NT2/D1 (cell line): ENCODE measurements at regions not wholly inside any gene's neighbourhood (a gene's known extent, or its start where the extent isn't known, plus 50 kb on each side); places are given as distances from the start of the nearest gene placed in this dataset.

Experiments
- DNase-seq: peaks from one replicate; pipeline ENCODE4 v3.0.0-alpha.2; 2011; ENCODE audit warnings: low read depth, low spot score
- H3K27me3 ChIP-seq: 2 replicates; pipeline ENCODE4 v1.6.0; 2011; ENCODE audit warnings: mild to moderate bottlenecking; ENCODE audit not compliant: insufficient read length, insufficient read depth
- H3K36me3 ChIP-seq: 2 replicates; pipeline ENCODE4 v1.6.1; 2011; ENCODE audit warnings: mild to moderate bottlenecking, low read length, mixed read lengths; ENCODE audit not compliant: insufficient read depth, insufficient read length
- H3K4me1 ChIP-seq: 2 replicates; pipeline ENCODE4 v1.5.1; 2011; ENCODE audit not compliant: insufficient read depth, insufficient read length
- H3K4me3 ChIP-seq: 2 replicates; pipeline ENCODE4 v1.5.1; 2011; ENCODE audit warnings: low read depth; ENCODE audit not compliant: insufficient read length
- H3K9ac ChIP-seq: 2 replicates; pipeline ENCODE4 v1.6.0; 2011; ENCODE audit warnings: low read depth; ENCODE audit not compliant: insufficient read length
- H3K9me3 ChIP-seq: 2 replicates; pipeline ENCODE4 v1.5.1; 2011; ENCODE audit warnings: mild to moderate bottlenecking, low read length; ENCODE audit not compliant: insufficient read depth
- SUZ12 ChIP-seq: IDR thresholded peaks from 2 replicates; pipeline ENCODE4 v1.6.1; 2011; ENCODE audit not compliant: insufficient read length, insufficient read depth; ENCODE audit errors: extremely low read depth
- YY1 ChIP-seq: IDR thresholded peaks from 2 replicates; pipeline ENCODE4 v1.6.1; 2011; ENCODE audit not compliant: insufficient read length, insufficient read depth
- ZNF274 ChIP-seq: IDR thresholded peaks from 2 replicates; pipeline ENCODE4 v1.6.1; 2011; ENCODE audit warnings: mild to moderate bottlenecking, low read depth, low read length

DNA sequence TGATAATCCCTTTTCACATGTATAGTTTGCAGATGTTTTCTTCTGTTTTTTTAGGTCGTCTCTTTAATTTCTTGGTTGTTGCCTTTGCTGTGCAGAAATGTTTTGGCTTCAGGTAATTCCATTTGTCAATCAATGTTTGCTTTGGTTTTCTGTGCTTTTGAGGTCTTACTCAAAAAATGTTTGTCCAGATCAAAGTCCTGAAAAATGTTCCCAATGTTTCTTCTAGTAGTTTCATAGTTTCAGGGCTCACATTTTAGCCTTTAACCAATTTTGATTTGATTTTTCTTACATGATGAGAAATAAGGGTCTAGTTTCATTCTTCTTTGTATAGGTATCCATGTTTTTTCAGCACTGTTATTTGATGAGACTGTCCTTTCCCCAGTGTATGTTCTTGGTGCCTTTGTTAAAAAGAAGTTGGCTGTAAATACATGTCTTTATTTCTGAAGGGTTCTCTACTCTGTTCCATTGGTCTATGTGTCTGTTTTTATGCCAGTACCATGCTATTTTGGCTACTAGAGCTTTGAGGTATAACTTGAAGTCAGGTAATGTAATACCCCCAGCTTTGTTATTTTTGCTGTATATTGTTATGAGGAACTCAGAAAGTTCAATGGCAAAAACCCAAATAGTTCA lies 578.7 kb upstream of the SEL1L start:
- Histone ChIP-seq H3K36me3 (no peaks in the 10 kb centered on the region), H3K9ac (no peak overlapping the region), H3K9me3 (no peaks in the 10 kb centered on the region), H3K27me3 (no peaks in the 10 kb centered on the region), H3K4me1 (no peaks in the 10 kb centered on the region), H3K4me3 (no peak overlapping the region)
- no peak for DNase-seq
- TF ChIP-seq ZNF274: no peak
- no peak for TF ChIP-seq SUZ12
- TF ChIP-seq YY1: no peak

DNA sequence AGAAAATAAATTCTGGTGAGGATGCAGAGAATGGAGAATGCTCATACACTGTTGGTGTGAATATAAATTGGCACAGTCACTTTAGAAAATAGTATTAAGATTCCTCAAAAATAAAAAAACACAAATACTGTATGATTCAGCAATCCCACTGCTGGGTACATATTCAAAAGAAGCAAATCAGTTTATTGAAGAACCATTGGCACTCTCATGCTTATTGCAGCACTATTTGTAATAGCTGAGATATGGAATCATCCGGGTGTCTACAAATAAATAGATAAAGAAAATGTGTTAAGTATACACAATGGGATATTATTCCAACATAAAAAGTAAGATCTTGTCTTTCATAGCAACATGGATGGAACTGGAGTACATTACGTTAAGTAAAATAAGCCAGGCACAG lies 579.4 kb upstream of the SEL1L start:
- Histone ChIP-seq H3K27me3 (no peaks in the 10 kb centered on the region), H3K4me3 (no peak overlapping the region), H3K9ac (no peak overlapping the region), H3K4me1 (no peaks in the 10 kb centered on the region), H3K36me3 (no peaks in the 10 kb centered on the region), H3K9me3 (no peaks in the 10 kb centered on the region)
- TF ChIP-seq YY1 (no peak), ZNF274 (no peak), SUZ12 (no peak)
- no peak for DNase-seq

DNA sequence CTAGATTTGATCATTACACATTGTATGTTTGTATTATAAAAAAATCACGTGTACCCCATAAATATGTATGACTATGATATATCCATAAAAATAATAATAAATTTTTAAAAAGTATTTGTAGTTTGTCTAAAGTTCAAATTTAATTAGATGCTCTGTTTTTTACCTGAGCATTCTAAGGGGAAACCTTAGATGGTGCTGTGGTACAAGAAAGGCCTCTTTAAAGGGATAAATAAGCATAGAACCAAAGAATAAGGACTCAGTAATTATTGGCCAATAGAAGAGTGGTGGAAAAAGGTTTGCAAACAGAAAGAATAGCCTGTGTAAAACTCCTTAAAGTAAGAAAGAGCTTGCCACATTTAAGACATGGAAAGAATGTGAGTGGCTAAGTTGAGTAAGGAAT lies 580.1 kb upstream of the SEL1L start:
- TF ChIP-seq ZNF274: no peak
- no peak for TF ChIP-seq YY1
- TF ChIP-seq SUZ12: no peak
- no peaks in the 10 kb centered on the region for H3K4me1 ChIP-seq
- H3K9ac ChIP-seq: no peak overlapping the region
- H3K36me3 ChIP-seq: no peaks in the 10 kb centered on the region
- no peaks in the 10 kb centered on the region for H3K9me3 ChIP-seq
- H3K4me3 ChIP-seq: no peak overlapping the region
- H3K27me3 ChIP-seq: no peaks in the 10 kb centered on the region
- DNase-seq: no peak

DNA sequence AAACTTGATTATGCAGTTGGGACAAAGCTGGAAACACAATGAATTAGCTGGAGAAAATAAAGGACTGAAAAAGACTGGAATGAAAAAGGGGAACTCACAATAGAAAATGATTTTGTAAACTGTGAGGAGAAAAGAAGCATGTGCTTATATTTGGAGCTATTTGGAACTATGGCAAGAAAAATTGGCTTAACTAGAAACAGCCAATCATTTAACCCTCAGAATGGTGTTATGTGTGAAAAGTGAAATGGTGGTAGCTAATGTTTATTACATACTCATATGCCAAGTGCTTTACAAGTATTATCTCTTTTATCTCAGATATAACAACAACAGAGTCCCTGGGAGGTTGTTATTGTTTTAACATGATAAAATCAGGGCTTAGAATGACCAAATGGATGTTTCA lies 583.1 kb upstream of the SEL1L start:
- Histone ChIP-seq H3K9me3 (no peaks in the 10 kb centered on the region), H3K27me3 (no peaks in the 10 kb centered on the region), H3K36me3 (no peaks in the 10 kb centered on the region), H3K4me1 (no peaks in the 10 kb centered on the region), H3K9ac (no peak overlapping the region), H3K4me3 (no peak overlapping the region)
- no peak for DNase-seq
- no peak for TF ChIP-seq YY1
- TF ChIP-seq SUZ12: no peak
- TF ChIP-seq ZNF274: no peak

DNA sequence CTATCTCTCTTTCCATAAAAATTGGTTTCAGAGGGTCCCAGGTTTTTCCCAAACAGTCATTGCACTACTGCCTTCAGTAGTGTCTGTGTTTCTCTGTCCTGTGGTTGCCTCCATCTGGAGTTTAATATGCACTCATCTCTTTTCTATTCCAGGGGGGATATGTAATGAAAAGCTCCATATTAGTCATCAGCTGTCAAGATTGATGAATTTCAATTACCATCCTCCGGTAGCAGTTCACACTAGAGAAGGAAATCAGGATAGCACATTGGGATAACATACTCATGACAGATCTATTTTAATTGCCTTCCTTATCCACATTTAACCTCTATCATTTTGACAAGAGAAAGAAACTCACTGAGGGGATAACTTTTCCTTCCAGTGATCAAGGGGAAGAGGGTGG lies 589.0 kb upstream of the SEL1L start:
- H3K36me3 ChIP-seq: no peaks in the 10 kb centered on the region
- TF ChIP-seq ZNF274 (no peak), YY1 (no peak), SUZ12 (no peak)
- no peak for DNase-seq

DNA sequence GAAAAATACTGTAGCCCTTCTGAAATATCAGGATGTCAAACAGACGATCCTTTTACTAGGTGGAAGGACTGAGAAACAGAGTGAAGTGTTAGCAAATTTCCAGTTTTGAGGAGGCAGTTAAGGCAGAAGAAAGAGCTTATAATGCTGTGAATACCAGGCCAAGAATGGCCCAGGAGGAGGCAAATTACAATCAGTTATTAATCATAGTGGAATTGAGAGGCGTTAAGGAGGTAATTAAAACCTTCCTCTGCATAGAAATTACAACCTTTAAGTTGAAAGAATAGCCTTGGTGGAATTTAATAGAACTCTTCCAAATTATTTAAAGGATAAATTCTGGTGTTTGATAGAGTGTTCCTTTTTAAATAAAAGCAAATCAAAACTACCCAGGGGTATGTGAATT lies 590.9 kb upstream of the SEL1L start:
- H3K4me1 ChIP-seq: no peaks in the 10 kb centered on the region
- H3K9me3 ChIP-seq: no peaks in the 10 kb centered on the region
- no peaks in the 10 kb centered on the region for H3K36me3 ChIP-seq
- DNase-seq: no peak
- H3K4me3 ChIP-seq: no peak overlapping the region
- TF ChIP-seq SUZ12 (no peak), ZNF274 (no peak), YY1 (no peak)
- no peak overlapping the region for H3K9ac ChIP-seq
- no peaks in the 10 kb centered on the region for H3K27me3 ChIP-seq

More for the DNA sequence above, 589.0 kb upstream of the SEL1L start:
- H3K9ac ChIP-seq: no peak overlapping the region
- no peak overlapping the region for H3K4me3 ChIP-seq
- H3K27me3 ChIP-seq: no peaks in the 10 kb centered on the region
- no peaks in the 10 kb centered on the region for H3K9me3 ChIP-seq
- H3K4me1 ChIP-seq: no peaks in the 10 kb centered on the region

DNA sequence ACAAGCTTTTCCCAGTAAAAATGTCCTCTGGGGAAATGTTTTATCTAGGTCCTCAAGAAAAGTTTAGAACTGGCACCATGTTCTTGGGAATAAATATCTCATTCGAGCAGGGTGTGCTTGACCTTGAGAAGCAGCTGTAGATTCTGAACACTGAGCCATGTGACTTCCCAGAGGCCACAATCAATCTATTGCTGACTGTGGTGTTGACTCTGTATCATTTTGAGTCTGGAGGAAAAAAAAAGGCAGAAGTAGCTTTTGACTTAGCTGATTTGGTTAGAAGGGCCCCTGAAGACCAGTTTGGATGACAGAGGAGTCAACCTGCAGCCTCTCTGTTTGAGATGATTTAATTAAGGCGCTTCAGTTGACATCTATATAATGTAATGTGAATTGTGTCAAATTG lies 592.4 kb upstream of the SEL1L start:
- Histone ChIP-seq H3K4me3 (no peak overlapping the region), H3K36me3 (no peaks in the 10 kb centered on the region), H3K4me1 (no peaks in the 10 kb centered on the region), H3K9ac (no peak overlapping the region), H3K9me3 (no peaks in the 10 kb centered on the region), H3K27me3 (no peaks in the 10 kb centered on the region)
- no peak for DNase-seq
- TF ChIP-seq ZNF274 (no peak), SUZ12 (no peak), YY1 (no peak)

DNA sequence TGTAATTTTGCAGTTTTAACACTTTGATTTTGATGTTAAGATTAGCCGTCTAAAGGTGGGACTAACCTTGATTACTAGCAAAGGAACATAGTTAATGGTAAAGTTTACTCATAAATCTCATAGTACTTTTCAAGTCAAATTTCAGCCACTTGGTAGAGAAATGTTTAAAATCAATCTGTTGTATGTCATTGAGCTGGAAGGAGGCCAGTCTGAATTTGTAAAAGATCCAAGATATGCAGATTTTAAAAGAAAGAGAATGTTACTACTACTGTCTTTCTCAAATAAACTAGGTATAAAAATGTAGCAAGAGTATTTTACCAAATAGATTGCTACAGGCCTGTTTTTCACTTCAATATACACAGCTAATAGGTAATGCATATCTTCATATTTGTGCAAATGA lies 600.8 kb upstream of the SEL1L start:
- Histone ChIP-seq H3K27me3 (no peaks in the 10 kb centered on the region), H3K9me3 (no peaks in the 10 kb centered on the region), H3K4me1 (no peaks in the 10 kb centered on the region), H3K9ac (no peak overlapping the region), H3K36me3 (no peaks in the 10 kb centered on the region), H3K4me3 (no peak overlapping the region)
- TF ChIP-seq SUZ12 (no peak), ZNF274 (no peak), YY1 (no peak)
- no peak for DNase-seq
